Activated CD4-positive, alpha-beta T cell treated with anti-CD3 and anti-CD28 coated beads for 36 hours (primary cell): ENCODE measurements at regions not wholly inside any gene's neighbourhood (a gene's known extent, or its start where the extent isn't known, plus 50 kb on each side); places are given as distances from the start of the nearest gene placed in this dataset.
"Not testable (repeated sequence)": the region's sequence is repeated elsewhere in the genome, so short reads cannot be mapped to it uniquely, and the experiment has no call there.

Experiments
- ATAC-seq: fragments of 200-7000 bp; cut with Tn5 transposase; one replicate; pipeline ENCODE4 v1.10.0; 2021; ENCODE audit warnings: mild to moderate bottlenecking, moderate library complexity
- CTCF ChIA-PET: fragments of 350-600 bp; sonication (Branson Sonifier 250); formaldehyde crosslinking; loops from one replicate; lab custom pipeline; 2021; ENCODE audit warnings: antibody characterized with exemption; lab: Charles Lee
- POLR2A ChIA-PET: fragments of 350-600 bp; sonication (Branson Sonifier 250); formaldehyde crosslinking; loops from one replicate; lab custom pipeline; 2021; ENCODE audit warnings: antibody characterized with exemption, inconsistent platforms; lab: Charles Lee
- DNase-seq: peaks from one replicate; pipeline ENCODE4 v3.0.0-alpha.2; 2020
- H3K27ac Mint-ChIP-seq: one replicate; pipeline ENCODE4 v1.8.0; 2021; ENCODE audit warnings: mixed read lengths
- H3K27me3 Mint-ChIP-seq: one replicate; pipeline ENCODE4 v1.8.0; 2021; ENCODE audit warnings: mixed read lengths
- H3K36me3 Mint-ChIP-seq: one replicate; pipeline ENCODE4 v1.8.0; 2021; ENCODE audit warnings: low read depth, mixed read lengths
- H3K4me1 Mint-ChIP-seq: one replicate; pipeline ENCODE4 v1.8.0; 2021; ENCODE audit warnings: mixed read lengths
- H3K4me3 Mint-ChIP-seq: one replicate; pipeline ENCODE4 v1.8.0; 2021; ENCODE audit warnings: mild to moderate bottlenecking, moderate library complexity, mixed read lengths
- H3K9me3 Mint-ChIP-seq: one replicate; pipeline ENCODE4 v1.8.0; 2021; ENCODE audit warnings: low read depth, mixed read lengths
- intact Hi-C, 2 experiments: fragments of 100-400 bp; cut with DNase I in 1 of 2; cut with micrococcal nuclease in 1 of 2; formaldehyde crosslinking; loops; one replicate each; pipeline versions ENCODE4 v1.14.2 to v1.15.1; 2022 to 2024; cut with DNase I, micrococcal nuclease

DNA sequence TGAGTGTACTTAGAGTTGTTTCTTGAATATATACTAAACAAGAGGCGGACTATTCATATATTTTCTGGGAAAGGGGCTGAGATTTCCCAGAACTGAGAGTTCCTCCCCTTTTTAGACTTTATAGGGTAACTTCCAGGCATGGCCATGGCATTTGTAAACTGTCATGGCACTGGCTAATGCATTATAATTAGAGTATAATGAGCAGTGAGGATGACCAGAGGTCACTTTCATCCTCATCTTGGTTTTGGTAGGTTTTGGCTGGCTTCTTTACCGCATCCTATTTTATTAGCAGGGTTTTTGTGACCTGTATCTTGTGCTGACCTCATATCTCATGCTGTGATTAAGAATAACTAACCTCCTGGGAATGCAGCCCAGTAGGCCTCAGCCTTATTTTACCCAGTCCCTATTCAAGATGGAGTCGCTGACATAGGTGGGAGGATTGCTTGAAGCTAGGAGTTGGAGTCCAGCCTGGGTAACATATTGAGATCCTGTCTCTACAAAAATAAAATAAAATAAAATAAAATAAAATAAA is 91.4 kb downstream of the MOBP start:
- H3K4me3 Mint-ChIP-seq = no peak overlapping the region
- POLR2A ChIA-PET = no interaction called here
- H3K36me3 Mint-ChIP-seq = no peaks in the 10 kb centered on the region
- no peaks in the 10 kb centered on the region for H3K4me1 Mint-ChIP-seq
- intact Hi-C loops = no loop called here
- CTCF ChIA-PET = interaction anchor here (0.5 kb wide), 1 partner anchor 311 kb away, joined by 3 read pairs; no protein-coding TSS in a partner anchor
- DNase-seq (no peak), ATAC-seq (no peak)
- peaks cover 2% of the 10 kb centered on the region for H3K27me3 Mint-ChIP-seq
- H3K9me3 Mint-ChIP-seq = peaks cover 2% of the 10 kb centered on the region
- H3K27ac Mint-ChIP-seq = no peak overlapping the region

DNA sequence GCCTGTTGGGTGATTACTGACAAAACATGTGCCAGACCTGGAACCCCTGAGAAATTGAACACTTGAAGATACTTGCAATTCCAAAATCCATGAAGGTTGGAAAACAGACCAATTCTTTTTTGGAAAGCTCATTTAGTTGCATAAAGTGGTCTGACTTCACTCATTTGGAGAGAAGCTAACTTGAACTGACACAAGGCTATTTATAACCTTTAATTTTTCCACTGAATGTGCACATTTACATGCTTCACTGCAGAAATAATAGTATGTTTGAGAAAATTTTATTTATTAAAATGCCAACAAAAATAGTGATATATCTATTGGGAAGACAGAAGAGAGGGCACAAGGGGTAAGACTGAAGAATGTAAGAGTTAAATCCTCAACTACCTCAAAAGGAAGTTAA is 92.1 kb downstream of the MOBP start:
- Mint-ChIP-seq H3K4me1 (no peaks in the 10 kb centered on the region), H3K4me3 (no peak overlapping the region), H3K27me3 (no peaks in the 10 kb centered on the region), H3K36me3 (no peaks in the 10 kb centered on the region), H3K27ac (no peak overlapping the region), H3K9me3 (no peaks in the 10 kb centered on the region)
- POLR2A ChIA-PET = no interaction called here
- DNase-seq = no peak
- no peak for ATAC-seq
- CTCF ChIA-PET = interaction anchor here (0.5 to 0.6 kb wide), 2 partner anchors 32 to 311 kb away, joined by 3 read pairs; no protein-coding TSS in a partner anchor
- intact Hi-C loops = no loop called here

DNA sequence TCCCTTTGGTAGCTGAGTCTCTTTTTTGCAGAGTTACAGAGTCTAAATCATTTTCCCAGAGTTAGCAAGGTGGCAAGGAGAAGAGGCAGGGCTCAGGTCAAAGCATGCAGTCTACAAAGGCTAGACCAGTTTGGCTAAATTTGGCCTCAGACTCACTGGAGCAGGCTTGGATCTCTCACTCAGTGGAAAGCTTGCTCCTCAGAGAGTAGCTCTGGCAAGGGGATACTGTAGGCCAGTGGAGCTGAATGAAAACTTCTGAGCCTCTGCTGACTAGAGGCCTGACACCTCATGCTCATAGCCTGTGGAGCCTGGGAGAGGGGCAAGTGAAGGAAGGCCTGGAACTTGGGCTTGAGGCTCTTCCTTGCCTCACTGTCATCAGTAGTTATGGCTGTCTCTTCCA is 101.0 kb downstream of the MOBP start:
- peaks cover 14% of the 10 kb centered on the region for H3K27me3 Mint-ChIP-seq
- no peak for DNase-seq
- H3K4me1 Mint-ChIP-seq = no peaks in the 10 kb centered on the region
- no peaks in the 10 kb centered on the region for H3K9me3 Mint-ChIP-seq
- H3K36me3 Mint-ChIP-seq = no peaks in the 10 kb centered on the region
- no peak for ATAC-seq
- intact Hi-C loops = no loop called here
- H3K27ac Mint-ChIP-seq = no peak overlapping the region
- no peak overlapping the region for H3K4me3 Mint-ChIP-seq
- ChIA-PET CTCF (interaction anchor here (0.6 kb wide), 1 partner anchor 379 kb away, joined by 3 read pairs; no protein-coding TSS in a partner anchor), POLR2A (no interaction called here)

DNA sequence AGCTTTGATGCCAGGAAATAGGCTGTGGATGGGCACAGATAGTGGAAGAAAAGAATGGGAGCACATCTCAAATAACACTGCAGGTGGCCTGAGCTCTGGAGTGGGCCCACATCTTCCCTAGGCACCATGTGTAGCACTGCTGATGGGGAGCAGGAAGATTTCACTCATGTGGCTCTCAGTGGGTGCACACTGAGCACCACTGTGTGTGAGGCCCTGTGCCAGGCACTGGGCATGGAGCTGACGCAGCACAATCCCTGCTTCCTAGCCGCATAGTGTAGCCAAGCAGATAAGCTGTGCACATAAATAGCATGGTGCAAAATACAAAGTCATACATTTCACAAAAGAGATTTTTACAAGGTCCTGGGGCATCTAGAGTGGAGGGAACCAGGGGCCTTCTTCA is 101.6 kb downstream of the MOBP start:
- intact Hi-C loops = no loop called here
- ChIA-PET CTCF (interaction anchor here (0.6 kb wide), 1 partner anchor 379 kb away, joined by 3 read pairs; no protein-coding TSS in a partner anchor), POLR2A (no interaction called here)
- DNase-seq = no peak
- Mint-ChIP-seq H3K27me3 (peaks cover 14% of the 10 kb centered on the region), H3K36me3 (no peaks in the 10 kb centered on the region), H3K4me3 (no peak overlapping the region), H3K4me1 (no peaks in the 10 kb centered on the region), H3K27ac (no peak overlapping the region), H3K9me3 (no peaks in the 10 kb centered on the region)
- ATAC-seq = no peak

DNA sequence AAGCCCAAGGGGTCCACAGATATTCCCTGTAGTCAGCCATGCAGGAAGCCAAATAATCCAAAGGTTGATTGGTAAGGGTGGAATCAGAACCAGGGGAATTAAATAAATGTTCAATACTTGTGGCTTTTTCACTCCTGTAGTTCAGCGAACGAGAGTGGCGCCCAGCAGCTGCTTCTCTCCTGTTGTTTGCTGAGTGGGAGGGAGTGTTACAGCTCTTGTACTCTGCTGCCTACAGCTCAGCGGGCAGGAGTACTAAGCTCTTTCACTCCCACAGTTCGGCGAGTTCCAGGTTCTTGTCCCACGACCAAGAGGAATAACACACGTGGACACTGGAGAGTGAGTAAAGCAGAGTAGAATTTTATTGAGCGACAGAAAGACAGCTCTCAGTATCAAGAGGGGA is 105.9 kb downstream of the MOBP start:
- no peaks in the 10 kb centered on the region for H3K36me3 Mint-ChIP-seq
- H3K4me3 Mint-ChIP-seq = no peak overlapping the region
- H3K27me3 Mint-ChIP-seq = no peaks in the 10 kb centered on the region
- no peak for ATAC-seq
- no peak overlapping the region for H3K27ac Mint-ChIP-seq
- DNase-seq = no peak
- ChIA-PET CTCF (interaction anchor here (0.8 to 1.4 kb wide), 2 partner anchors 80 to 126 kb away, joined by 3 read pairs; no protein-coding TSS in a partner anchor), POLR2A (no interaction called here)
- no peaks in the 10 kb centered on the region for H3K4me1 Mint-ChIP-seq
- intact Hi-C loops = no loop called here
- no peaks in the 10 kb centered on the region for H3K9me3 Mint-ChIP-seq

DNA sequence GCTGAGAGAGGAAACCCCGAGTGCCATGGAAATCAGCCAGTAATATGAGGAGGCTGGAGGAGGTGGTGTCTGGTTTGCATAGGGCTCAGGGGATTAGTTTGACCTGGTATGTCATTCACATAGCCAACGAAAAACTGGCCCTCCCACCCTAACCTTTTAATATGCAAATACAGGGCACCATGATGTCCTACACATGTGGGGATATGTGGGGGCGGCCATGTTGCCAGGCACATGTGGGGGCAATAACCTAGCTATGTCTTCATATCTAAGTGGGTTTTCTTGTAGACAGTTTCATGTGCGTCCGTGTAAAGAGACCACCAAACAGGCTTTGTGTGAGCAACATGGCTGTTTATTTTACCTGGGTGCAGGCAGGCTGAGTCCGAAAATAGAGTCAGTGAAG is 110.1 kb downstream of the MOBP start:
- CTCF ChIA-PET = no interaction called here
- POLR2A ChIA-PET = interaction anchor here (0.7 kb wide), 1 partner anchor 607 kb away, joined by 3 read pairs; no protein-coding TSS in a partner anchor

DNA sequence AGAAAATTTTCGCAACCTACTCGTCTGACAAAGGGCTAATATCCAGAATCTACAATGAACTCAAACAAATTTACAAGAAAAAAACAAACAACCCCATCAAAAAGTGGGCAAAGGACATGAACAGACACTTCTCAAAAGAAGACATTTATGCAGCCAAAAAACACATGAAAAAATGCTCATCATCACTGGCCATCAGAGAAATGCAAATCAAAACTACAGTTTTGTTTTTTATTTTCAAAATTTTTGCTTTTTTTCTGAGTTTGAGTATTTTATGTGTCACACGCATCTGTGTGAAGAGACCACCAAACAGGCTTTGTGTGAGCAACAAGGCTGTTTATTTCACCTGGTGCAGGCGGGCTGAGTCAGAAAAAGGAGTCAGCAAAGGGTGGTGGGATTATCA is 118.7 kb downstream of the MOBP start:
- DNase-seq, ATAC-seq, H3K36me3 Mint-ChIP-seq, H3K4me1 Mint-ChIP-seq, H3K27ac Mint-ChIP-seq, intact Hi-C loops, H3K9me3 Mint-ChIP-seq, H3K4me3 Mint-ChIP-seq, POLR2A ChIA-PET, CTCF ChIA-PET, H3K27me3 Mint-ChIP-seq: not testable (repeated sequence)

More for the DNA sequence above, 110.1 kb downstream of the MOBP start:
- ATAC-seq (no peak), DNase-seq (no peak)
- intact Hi-C loops = no loop called here
- H3K4me1 Mint-ChIP-seq = no peaks in the 10 kb centered on the region
- H3K9me3 Mint-ChIP-seq = no peaks in the 10 kb centered on the region
- H3K4me3 Mint-ChIP-seq = no peak overlapping the region
- H3K27ac Mint-ChIP-seq = no peak overlapping the region
- H3K27me3 Mint-ChIP-seq = peaks cover 2% of the 10 kb centered on the region
- no peaks in the 10 kb centered on the region for H3K36me3 Mint-ChIP-seq

DNA sequence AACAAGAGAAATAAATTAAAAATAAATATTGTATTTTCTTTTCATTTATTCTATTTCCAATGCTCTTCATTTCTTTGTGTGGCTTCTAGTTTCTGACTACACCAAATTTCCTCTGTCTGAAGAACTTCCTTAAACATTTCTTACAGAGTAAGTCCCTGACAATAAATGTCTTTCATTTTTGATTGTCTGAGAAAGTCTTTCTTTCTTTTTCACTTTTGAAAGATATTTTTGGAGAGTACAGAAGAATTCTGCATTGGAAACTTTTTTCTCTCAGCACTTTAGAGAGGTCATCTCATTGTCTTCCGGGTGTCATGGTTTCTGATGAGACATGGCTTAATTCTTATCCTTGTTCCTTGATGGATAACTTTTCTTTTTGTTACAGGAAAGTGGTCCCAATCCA is 119.6 kb downstream of the MOBP start:
- Mint-ChIP-seq H3K36me3 (no peaks in the 10 kb centered on the region), H3K27me3 (peaks cover 2% of the 10 kb centered on the region), H3K4me1 (no peaks in the 10 kb centered on the region), H3K4me3 (no peak overlapping the region), H3K27ac (no peak overlapping the region), H3K9me3 (peaks cover 1% of the 10 kb centered on the region)
- no peak for DNase-seq
- CTCF ChIA-PET = no interaction called here
- POLR2A ChIA-PET = no interaction called here
- intact Hi-C loops = no loop called here
- ATAC-seq = no peak

DNA sequence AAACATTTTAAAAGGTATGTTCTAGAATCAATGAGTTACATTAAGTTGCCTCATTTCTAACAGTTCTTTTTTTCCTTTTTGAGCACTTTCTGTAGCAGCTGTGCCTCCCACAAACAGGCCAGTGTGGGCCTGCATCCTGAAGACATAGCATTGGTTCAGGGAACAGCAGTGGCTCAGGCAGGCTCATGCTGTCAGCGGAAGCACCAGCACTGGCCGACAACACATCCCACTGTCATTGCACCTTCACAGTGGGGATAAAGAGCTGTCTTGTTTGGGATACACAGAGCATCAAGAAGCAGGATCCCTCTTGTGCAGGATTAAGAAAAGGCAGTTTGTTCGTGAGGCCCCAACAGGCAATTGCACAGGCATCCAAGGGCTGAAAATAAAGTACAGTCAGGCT is 123.3 kb downstream of the MOBP start:
- no peak for ATAC-seq
- ChIA-PET POLR2A (no interaction called here), CTCF (no interaction called here)
- no peaks in the 10 kb centered on the region for H3K9me3 Mint-ChIP-seq
- no peak overlapping the region for H3K4me3 Mint-ChIP-seq
- no peak for DNase-seq
- H3K27ac Mint-ChIP-seq = no peak overlapping the region
- H3K36me3 Mint-ChIP-seq = no peaks in the 10 kb centered on the region
- no peaks in the 10 kb centered on the region for H3K27me3 Mint-ChIP-seq
- intact Hi-C loops = no loop called here
- no peaks in the 10 kb centered on the region for H3K4me1 Mint-ChIP-seq

DNA sequence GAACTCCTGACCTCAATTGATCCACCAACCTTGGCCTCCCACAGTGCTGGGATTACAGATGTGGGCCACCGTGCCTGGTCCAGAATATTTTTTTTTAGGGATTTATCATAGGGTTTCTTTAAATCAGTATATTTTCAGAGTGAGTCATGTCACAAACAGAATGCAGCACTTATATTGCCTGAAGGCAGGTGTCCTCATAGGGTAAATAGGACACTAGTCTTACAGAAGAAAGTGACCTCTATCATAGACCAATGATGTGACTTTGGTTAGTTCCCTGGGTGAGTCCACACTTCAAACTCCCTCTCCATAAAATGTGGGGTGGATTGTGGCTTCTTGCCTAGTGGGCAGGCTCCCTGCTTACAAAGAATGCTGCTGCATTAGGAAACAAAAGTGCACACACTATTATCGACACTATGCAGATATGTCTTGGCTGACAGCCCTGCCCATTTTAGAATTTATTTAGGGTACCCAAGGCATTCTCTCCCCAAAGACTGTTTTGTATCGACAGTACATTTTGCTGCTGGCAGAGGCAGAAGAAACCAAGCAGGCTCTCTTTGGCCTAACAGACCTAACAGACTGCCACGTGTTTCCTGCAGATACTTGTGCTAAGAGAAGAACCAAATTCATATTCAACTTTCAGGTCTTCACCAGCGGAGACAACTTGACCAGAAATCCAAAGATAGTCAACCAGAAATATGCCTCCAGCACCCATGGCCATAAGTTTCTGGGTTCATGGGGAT is 125.0 kb downstream of the MOBP start:
- Mint-ChIP-seq H3K27me3 (no peaks in the 10 kb centered on the region), H3K9me3 (no peaks in the 10 kb centered on the region), H3K27ac (no peak overlapping the region), H3K4me3 (no peak overlapping the region), H3K4me1 (no peaks in the 10 kb centered on the region), H3K36me3 (no peaks in the 10 kb centered on the region)
- intact Hi-C loops = no loop called here
- ChIA-PET CTCF (interaction anchor here (0.7 kb wide), 1 partner anchor 33 kb away, joined by 3 read pairs; no protein-coding TSS in a partner anchor), POLR2A (interaction anchor here (0.6 kb wide), 1 partner anchor 1293 kb away, joined by 4 read pairs; no protein-coding TSS in a partner anchor)
- ATAC-seq = no peak
- DNase-seq = no peak

DNA sequence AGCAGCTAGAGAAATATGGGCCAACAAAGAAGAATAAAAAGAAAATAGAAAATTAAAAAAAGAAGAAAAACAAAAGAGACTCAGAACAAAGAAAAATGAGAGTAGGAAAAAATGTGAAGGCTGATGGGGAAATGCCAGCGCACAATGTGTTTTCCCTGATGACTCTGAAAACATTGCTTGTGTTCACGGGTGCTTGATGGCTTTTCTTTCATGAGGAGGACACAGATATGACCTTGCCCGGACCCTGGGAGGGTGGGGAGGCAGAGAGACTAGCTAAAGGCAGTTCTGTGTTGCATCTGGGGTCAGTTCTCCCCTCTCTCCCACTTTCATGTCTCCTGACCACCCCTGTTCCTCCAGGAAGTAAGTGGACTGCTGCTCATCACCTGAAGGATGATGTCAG is 125.9 kb downstream of the MOBP start:
- intact Hi-C loops = no loop called here
- Mint-ChIP-seq H3K27ac (no peak overlapping the region), H3K4me1 (no peaks in the 10 kb centered on the region), H3K27me3 (no peaks in the 10 kb centered on the region), H3K36me3 (no peaks in the 10 kb centered on the region), H3K4me3 (no peak overlapping the region), H3K9me3 (no peaks in the 10 kb centered on the region)
- POLR2A ChIA-PET = interaction anchor here (0.6 kb wide), 1 partner anchor 1293 kb away, joined by 4 read pairs; no protein-coding TSS in a partner anchor
- ATAC-seq (no peak), DNase-seq (no peak)
- CTCF ChIA-PET = no interaction called here

DNA sequence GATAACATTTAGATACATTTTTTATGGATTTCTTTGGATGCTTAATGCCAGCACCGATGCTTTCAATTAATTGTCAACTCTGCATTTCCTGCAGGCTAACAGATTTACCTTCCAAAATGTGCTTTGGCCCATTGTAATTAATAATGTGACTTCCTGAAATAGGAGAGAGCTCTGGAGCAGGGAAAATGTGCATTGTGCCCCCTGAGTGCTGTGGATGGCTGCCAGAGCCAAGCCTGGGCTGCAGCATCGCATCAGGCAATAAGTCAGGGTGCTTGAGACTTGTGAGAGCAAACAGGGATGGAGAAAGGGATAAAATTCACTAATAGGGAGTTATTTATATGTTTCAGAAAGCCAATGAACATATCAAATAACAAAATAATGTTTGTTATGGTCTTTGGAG is 133.8 kb downstream of the MOBP start:
- H3K4me1 Mint-ChIP-seq = no peaks in the 10 kb centered on the region
- intact Hi-C loops = no loop called here
- CTCF ChIA-PET = interaction anchor here (1.0 to 1.1 kb wide), 2 partner anchors 12 to 34 kb away, joined by 3 read pairs; no protein-coding TSS in a partner anchor
- peaks cover 8% of the 10 kb centered on the region for H3K27me3 Mint-ChIP-seq
- no peaks in the 10 kb centered on the region for H3K36me3 Mint-ChIP-seq
- no peak overlapping the region for H3K4me3 Mint-ChIP-seq
- H3K9me3 Mint-ChIP-seq = no peaks in the 10 kb centered on the region
- DNase-seq (no peak), ATAC-seq (no peak)
- POLR2A ChIA-PET = no interaction called here
- no peak overlapping the region for H3K27ac Mint-ChIP-seq
